H1 (cell line): ENCODE measurements at regions not wholly inside any gene's neighbourhood (a gene's known extent, or its start where the extent isn't known, plus 50 kb on each side); places are given as distances from the start of the nearest gene placed in this dataset.

Experiments used
- CTCF ChIA-PET: fragments of 300-600 bp; sonication (Branson Sonifier 250); formaldehyde crosslinking; loops from one replicate; lab custom pipeline; 2021; ENCODE audit not compliant: partially characterized antibody; lab: Charles Lee
- POLR2A ChIA-PET: fragments of 300-600 bp; sonication (Branson Sonifier 250); formaldehyde crosslinking; loops from one replicate; lab custom pipeline; 2021; ENCODE audit warnings: inconsistent platforms; ENCODE audit not compliant: partially characterized antibody; lab: Charles Lee
- DNase-seq, 2 experiments: peaks; one replicate each; pipeline versions ENCODE4 v3.0.0 to v3.0.0-alpha.2; 2010 to 2022; ENCODE audit warnings: low spot score in 2 of 2, low read depth in 1 of 2, mixed read lengths in 1 of 2
- FAIRE-seq: peaks from 2 replicates; lab custom pipeline; 2011; peaks lifted over from hg19 to GRCh38; lab: Jason Lieb, UNC
- H2AFZ ChIP-seq: 2 replicates; pipeline ENCODE4 v1.8.1; 2012; ENCODE audit warnings: low read length, inconsistent platforms
- H2AK5ac ChIP-seq: 2 replicates; pipeline ENCODE4 v1.6.1; 2013; ENCODE audit warnings: low read depth, low read length
- H2BK120ac ChIP-seq: replicated peaks from 2 replicates; pipeline ENCODE3; 2013; ENCODE audit warnings: low read depth, low read length, inconsistent platforms
- H2BK12ac ChIP-seq: 2 replicates; pipeline ENCODE4 v1.6.1; 2013; ENCODE audit warnings: low read depth, low read length
- H2BK15ac ChIP-seq: 2 replicates; pipeline ENCODE4 v1.6.1; 2013; ENCODE audit warnings: low read length
- H2BK20ac ChIP-seq: 2 replicates; pipeline ENCODE4 v1.6.1; 2013; ENCODE audit warnings: low read length
- H2BK5ac ChIP-seq: 2 replicates; pipeline ENCODE4 v1.6.1; 2013; ENCODE audit warnings: low read depth, low read length
- H3K14ac ChIP-seq: 2 replicates; pipeline ENCODE4 v1.6.1; 2013; ENCODE audit warnings: inconsistent platforms; ENCODE audit not compliant: insufficient read length
- H3K18ac ChIP-seq: 2 replicates; pipeline ENCODE4 v1.6.1; 2013; ENCODE audit warnings: low read length; ENCODE audit errors: extremely low read depth
- H3K23ac ChIP-seq: 2 replicates; pipeline ENCODE4 v1.6.1; 2013; ENCODE audit warnings: inconsistent platforms; ENCODE audit not compliant: insufficient read length
- H3K23me2 ChIP-seq: 2 replicates; pipeline ENCODE4 v1.6.1; 2013; ENCODE audit warnings: low read depth, low read length
- H3K27ac ChIP-seq: 2 replicates; pipeline ENCODE4 v1.6.1; 2011; ENCODE audit warnings: low read depth, low read length, inconsistent platforms
- H3K27me3 ChIP-seq, 4 experiments: replicated peaks in 1 of 4; 1 replicate in 1 of 4; 2 replicates in 3 of 4; pipeline versions ENCODE4 v1.6.1 to v1.8.1; 2011 to 2013; ENCODE audit warnings: low read length in 3 of 4, mild to moderate bottlenecking in 3 of 4, inconsistent platforms in 2 of 4, mixed read lengths in 2 of 4, moderate library complexity in 1 of 4; ENCODE audit not compliant: control insufficient read depth in 3 of 4, insufficient read depth in 3 of 4; ENCODE audit errors: extremely low read depth in 1 of 4
- H3K36me3 ChIP-seq, 4 experiments: 2 replicates each; pipeline versions ENCODE4 v1.6.1 to v1.8.1; 2011 to 2013; ENCODE audit warnings: mild to moderate bottlenecking in 4 of 4, low read length in 3 of 4, moderate library complexity in 2 of 4, control low read depth in 1 of 4, inconsistent platforms in 1 of 4; ENCODE audit not compliant: insufficient read depth in 4 of 4, control insufficient read depth in 2 of 4
- H3K4ac ChIP-seq: replicated peaks from 2 replicates; pipeline ENCODE3; 2013; ENCODE audit warnings: low read length, low read depth, mixed read lengths, inconsistent platforms; ENCODE audit not compliant: insufficient read length
- H3K4me1 ChIP-seq, 4 experiments: replicated peaks in 1 of 4; 1 replicate in 1 of 4; 2 replicates in 3 of 4; pipeline versions ENCODE4 v1.6.1 to v1.8.1; 2011 to 2013; ENCODE audit warnings: low read length in 3 of 4, inconsistent platforms in 2 of 4, mixed read lengths in 1 of 4; ENCODE audit not compliant: insufficient read depth in 4 of 4, control insufficient read depth in 3 of 4
- H3K4me2 ChIP-seq, 2 experiments: 2 replicates each; pipeline versions ENCODE4 v1.6.1 to v1.8.1; 2011 to 2013; ENCODE audit warnings: low read depth in 2 of 2, low read length in 2 of 2, control low read depth in 1 of 2, inconsistent platforms in 1 of 2, mild to moderate bottlenecking in 1 of 2; ENCODE audit not compliant: insufficient read depth in 1 of 2
- H3K4me3 ChIP-seq, 4 experiments: fragments of 200-600, 300-600 bp in 1 of 4; sonication (generic), shearing (Covaris generic), sonication (Bioruptor Twin) in 1 of 4; 2 replicates each; pipeline versions ENCODE4 v1.5.1 to v1.8.1; 2011 to 2016; ENCODE audit warnings: low read length in 4 of 4, low read depth in 3 of 4, control low read depth in 2 of 4, inconsistent platforms in 2 of 4, mild to moderate bottlenecking in 2 of 4, mixed read lengths in 1 of 4, moderate library complexity in 1 of 4; ENCODE audit not compliant: insufficient read depth in 2 of 4; ENCODE audit errors: extremely low read depth in 1 of 4
- H3K56ac ChIP-seq: replicated peaks from 2 replicates; pipeline ENCODE3; 2013; ENCODE audit warnings: low read depth, mild to moderate bottlenecking, mixed read lengths, low read length, inconsistent platforms; ENCODE audit not compliant: insufficient read length
- H3K79me1 ChIP-seq: 2 replicates; pipeline ENCODE4 v1.6.1; 2013; ENCODE audit warnings: low read depth, low read length, control low read depth
- H3K79me2 ChIP-seq, 2 experiments: 2 replicates each; pipeline versions ENCODE4 v1.6.1 to v1.8.1; 2012 to 2013; ENCODE audit warnings: low read length in 2 of 2, mild to moderate bottlenecking in 2 of 2, inconsistent platforms in 1 of 2; ENCODE audit not compliant: insufficient read depth in 2 of 2, control insufficient read depth in 1 of 2
- H3K9ac ChIP-seq, 4 experiments: replicated peaks in 1 of 4; 1 replicate in 1 of 4; 2 replicates in 3 of 4; pipeline versions ENCODE4 v1.6.1 to v1.8.1; 2011 to 2013; ENCODE audit warnings: low read depth in 3 of 4, low read length in 3 of 4, control low read depth in 2 of 4, mild to moderate bottlenecking in 2 of 4, moderate library complexity in 2 of 4, inconsistent platforms in 1 of 4; ENCODE audit errors: extremely low read depth in 1 of 4
- H3K9me3 ChIP-seq, 2 experiments: 2 replicates each; pipeline versions ENCODE4 v1.6.1 to v1.8.1; 2012 to 2013; ENCODE audit warnings: mild to moderate bottlenecking in 2 of 2, moderate library complexity in 2 of 2, control low read depth in 1 of 2, inconsistent platforms in 1 of 2, low read depth in 1 of 2, low read length in 1 of 2, mixed read lengths in 1 of 2; ENCODE audit not compliant: insufficient read depth in 2 of 2
- H4K20me1 ChIP-seq, 2 experiments: replicated peaks in 1 of 2; 2 replicates each; pipeline versions ENCODE3 to v1.8.1; 2011 to 2013; ENCODE audit warnings: inconsistent platforms in 2 of 2, low read length in 2 of 2, mild to moderate bottlenecking in 1 of 2; ENCODE audit not compliant: insufficient read depth in 2 of 2, control insufficient read depth in 1 of 2
- H4K5ac ChIP-seq: 2 replicates; pipeline ENCODE4 v1.6.1; 2013; ENCODE audit warnings: low read length, low read depth, mixed read lengths, inconsistent platforms; ENCODE audit not compliant: insufficient read length
- H4K8ac ChIP-seq: 2 replicates; pipeline ENCODE4 v1.8.0; 2013; ENCODE audit warnings: mild to moderate bottlenecking, moderate library complexity, low read length, inconsistent platforms; ENCODE audit not compliant: insufficient read depth; ENCODE audit errors: extremely low read depth
- H4K91ac ChIP-seq: replicated peaks from 2 replicates; pipeline ENCODE3; 2013; ENCODE audit warnings: low read length, mixed read lengths, inconsistent platforms; ENCODE audit not compliant: insufficient read length
- CBX8 ChIP-seq: fragments of 300-800, 300-1000 bp; sonication (generic); IDR thresholded peaks from 2 replicates; pipeline ENCODE4 v1.7.1; 2016; ENCODE audit warnings: low read depth, low read length, borderline replicate concordance
- CHD1 ChIP-seq: IDR thresholded peaks from 2 replicates; pipeline ENCODE4 v1.6.1; 2012; ENCODE audit warnings: low read depth, low read length, improper control_type of control experiment
- JUN ChIP-seq: IDR thresholded peaks from 2 replicates; pipeline ENCODE4 v1.6.1; 2011; ENCODE audit warnings: low read depth, mild to moderate bottlenecking, improper control_type of control experiment, low read length
- MAFK ChIP-seq: IDR thresholded peaks from 2 replicates; pipeline ENCODE4 v1.6.1; 2012; ENCODE audit warnings: low read depth, mild to moderate bottlenecking, improper control_type of control experiment, low read length
- NANOG ChIP-seq: IDR thresholded peaks from 2 replicates; pipeline ENCODE4 v1.6.1; 2011; ENCODE audit warnings: low read length, low read depth, mild to moderate bottlenecking, inconsistent platforms; ENCODE audit not compliant: insufficient read depth, poor library complexity, severe bottlenecking
- RNF2 ChIP-seq: fragments of 200-900, 300-1000 bp; sonication (generic); IDR thresholded peaks from 2 replicates; pipeline ENCODE4 v1.7.1; 2016; ENCODE audit warnings: borderline replicate concordance, low read depth, mild to moderate bottlenecking, antibody characterized with exemption, low read length; ENCODE audit not compliant: poor library complexity, severe bottlenecking; ENCODE audit errors: missing control alignments
- TBP ChIP-seq: IDR thresholded peaks from 2 replicates; pipeline ENCODE4 v1.6.1; 2011; ENCODE audit warnings: low read depth, low read length, improper control_type of control experiment
- TEAD4 ChIP-seq: IDR thresholded peaks from 2 replicates; pipeline ENCODE4 v1.6.1; 2012; ENCODE audit warnings: low read depth, low read length, inconsistent platforms, mixed read lengths
- WGBS, 2 experiments: shearing (Covaris generic) in 1 of 2; methylation state at CpG; one replicate each; pipeline versions ENCODE4 v1.1.6 to v1.1.7; 2013 to 2015; ENCODE audit warnings: low lambda C conversion rate in 2 of 2, mixed read lengths in 2 of 2, inconsistent platforms in 1 of 2, low coverage in 1 of 2, missing lambda C conversion rate in 1 of 2; ENCODE audit not compliant: insufficient replicate concordance in 2 of 2, insufficient coverage in 1 of 2, insufficient read length in 1 of 2; ENCODE audit errors: extremely low coverage in 1 of 2, missing lambda C conversion rate in 1 of 2; 5-methylcytosine and 5-hydroxymethylcytosine counted together

GRCh38 chr5:117255211-117256027, 680.8 kb upstream of the SEMA6A start:
- Histone ChIP-seq H2BK5ac (no peak overlapping the region), H3K27me3 (peaks cover 0 to 1% (median 0%) of the 10 kb centered on the region in 4 experiments; a peak in 1 of 7 replicates), H3K56ac (no peak overlapping the region), H2AK5ac (no peak overlapping the region), H3K14ac (no peak overlapping the region), H3K4me1 (peaks cover 0 to 4% (median 1%) of the 10 kb centered on the region in 4 experiments; a peak in 2 of 7 replicates), H3K18ac (no peak overlapping the region), H3K4me3 (no peak overlapping the region), H3K79me2 (no peaks in the 10 kb centered on the region), H4K8ac (no peak overlapping the region), H4K91ac (no peak overlapping the region), H2BK12ac (no peak overlapping the region), H3K23me2 (no peaks in the 10 kb centered on the region), H3K9ac (no peak overlapping the region), H3K9me3 (no peaks in the 10 kb centered on the region), H3K79me1 (no peaks in the 10 kb centered on the region), H3K4me2 (no peak overlapping the region), H2BK120ac (no peak overlapping the region), H4K5ac (no peak overlapping the region), H3K36me3 (no peaks in the 10 kb centered on the region), H3K23ac (no peak overlapping the region), H3K27ac (no peak overlapping the region), H2BK15ac (no peak overlapping the region; the same call in 1 of the 2 replicates), H2AFZ (peak overlapping the region; percentile 10; the same call in 1 of the 2 replicates), H4K20me1 (no peaks in the 10 kb centered on the region), H3K4ac (no peak overlapping the region), H2BK20ac (no peak overlapping the region)
- no peak for DNase-seq
- ChIA-PET POLR2A (no interaction called here), CTCF (no interaction called here)
- FAIRE-seq, result no peak
- 86% methylated on average over 10 of the region's 10 CpGs; no CpG with 5 or more reads in 1 of the 2 experiments for whole genome bisulfite sequencing, 2 experiments
- TF ChIP-seq NANOG (no peak), TEAD4 (no peak), TBP (no peak), RNF2 (no peak), JUN (no peak), MAFK (no peak), CBX8 (no peak), CHD1 (no peak)
